GM19372 (cell line): ENCODE measurements at regions not wholly inside any gene's neighbourhood (a gene's known extent, or its start where the extent isn't known, plus 50 kb on each side); places are given as distances from the start of the nearest gene placed in this dataset.

Source experiments
- ATAC-seq: cut with Tn5 transposase; IDR thresholded peaks from one replicate; pipeline ENCODE4 v1.9.1; 2021; ENCODE audit warnings: mild to moderate bottlenecking, low read depth, moderate library complexity; ENCODE audit not compliant: unreplicated experiment

DNA sequence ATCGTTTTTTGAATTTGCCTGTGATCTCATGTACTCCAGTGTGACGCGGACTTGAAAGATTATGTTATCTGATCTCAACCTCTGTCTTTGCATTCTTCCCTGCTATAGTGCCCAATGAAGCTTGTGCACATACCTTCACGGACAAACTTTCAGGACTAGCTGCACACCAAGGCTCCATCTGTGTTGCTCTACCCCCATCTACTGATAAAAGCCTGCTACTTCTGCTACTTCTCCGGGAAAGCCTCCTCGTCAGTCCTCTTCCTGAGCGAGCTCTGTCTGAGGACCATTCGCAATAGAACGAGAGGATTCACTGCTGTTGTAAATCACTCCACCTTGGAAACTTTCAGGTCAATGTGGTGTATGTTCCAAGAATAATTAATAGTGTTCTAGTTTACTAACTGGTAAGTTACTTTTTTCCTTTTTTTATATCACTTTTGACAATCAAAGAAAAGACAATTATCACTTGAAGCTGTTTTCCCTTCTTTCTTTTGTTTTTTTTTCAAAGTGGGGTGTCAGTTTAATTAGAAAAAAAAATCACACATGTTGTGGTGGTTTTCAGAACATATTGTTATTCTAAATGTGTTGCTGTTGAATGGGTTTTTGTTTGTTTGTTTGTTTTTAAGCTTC lies 217.6 kb downstream of the ARRDC4 start:
- no peak for ATAC-seq

DNA sequence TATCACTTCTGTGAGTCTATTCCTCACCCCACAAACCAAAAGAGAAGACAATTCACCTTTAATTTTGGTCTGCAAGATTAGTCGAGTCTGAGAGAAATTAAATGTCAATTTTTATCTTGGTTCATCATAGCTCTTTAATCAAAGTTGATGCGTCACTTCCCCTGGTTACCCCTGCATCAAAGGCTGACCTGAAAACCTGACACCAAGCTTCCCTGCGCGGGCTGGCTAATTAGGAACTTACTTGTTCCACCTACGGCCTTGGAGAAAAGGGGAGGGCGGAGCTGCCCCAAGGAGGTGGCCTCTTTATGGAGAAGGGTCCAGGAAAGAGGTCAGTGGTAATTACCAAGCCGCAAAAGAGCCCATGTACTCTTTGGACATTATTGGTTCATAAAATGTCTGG lies 218.4 kb downstream of the ARRDC4 start:
- ATAC-seq = no peak

DNA sequence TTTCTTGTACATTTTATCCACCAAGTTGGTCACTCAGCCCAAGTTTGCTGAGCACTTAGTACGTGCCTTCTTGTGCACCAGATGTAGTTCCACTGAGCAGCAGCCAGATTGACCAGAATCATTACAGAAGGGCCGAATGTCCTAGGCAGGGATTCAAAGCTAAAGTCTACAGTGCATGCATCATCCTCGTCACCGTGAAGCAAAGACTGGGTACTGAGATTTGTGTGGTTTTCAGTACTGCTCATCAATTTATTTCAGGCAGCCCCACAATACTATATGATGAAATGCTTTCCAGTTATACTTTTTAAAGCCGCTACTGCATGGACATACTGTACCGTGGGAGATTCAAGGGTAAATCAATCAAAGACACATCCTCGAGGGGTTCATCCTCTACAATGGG lies 227.0 kb downstream of the ARRDC4 start:
- ATAC-seq = no peak

DNA sequence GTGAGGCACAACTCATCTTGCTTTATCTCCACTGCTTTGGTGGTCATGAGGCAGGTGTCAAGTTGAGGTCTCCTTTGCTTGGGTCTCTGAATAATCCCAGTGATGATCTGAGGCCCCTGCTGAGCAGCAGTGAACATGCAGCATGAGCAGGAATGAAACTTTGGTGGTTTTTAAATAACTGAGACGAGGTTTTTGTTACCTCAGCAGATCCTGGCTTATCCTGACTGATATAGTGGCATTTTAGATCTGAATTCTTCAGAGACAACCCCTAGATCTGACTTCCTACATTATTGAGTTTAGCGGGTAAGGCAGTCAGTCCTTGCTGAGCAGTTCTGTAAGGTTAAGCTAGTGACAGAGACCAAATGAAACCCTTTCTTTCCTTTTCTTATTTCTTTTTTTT lies 230.4 kb downstream of the ARRDC4 start:
- ATAC-seq = no peak

DNA sequence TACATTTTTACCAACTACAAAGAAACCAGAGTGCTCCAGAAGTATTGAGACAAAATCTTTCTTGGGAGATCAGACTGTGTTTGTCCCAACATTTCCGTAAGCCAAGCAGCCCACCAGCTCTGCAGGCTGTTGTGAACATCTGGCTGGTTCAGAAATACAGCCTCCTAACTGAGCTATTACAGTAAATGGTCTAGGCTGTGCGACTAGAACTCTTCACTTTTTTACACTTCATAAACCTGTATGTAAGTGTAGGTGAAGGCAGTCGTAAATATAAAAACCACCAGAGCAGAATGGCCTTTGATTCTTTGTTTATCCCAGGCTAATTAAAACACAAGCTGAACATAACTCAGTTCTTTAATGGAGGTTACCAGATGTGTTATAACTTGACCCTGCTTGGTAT lies 235.3 kb downstream of the ARRDC4 start:
- ATAC-seq = no peak

DNA sequence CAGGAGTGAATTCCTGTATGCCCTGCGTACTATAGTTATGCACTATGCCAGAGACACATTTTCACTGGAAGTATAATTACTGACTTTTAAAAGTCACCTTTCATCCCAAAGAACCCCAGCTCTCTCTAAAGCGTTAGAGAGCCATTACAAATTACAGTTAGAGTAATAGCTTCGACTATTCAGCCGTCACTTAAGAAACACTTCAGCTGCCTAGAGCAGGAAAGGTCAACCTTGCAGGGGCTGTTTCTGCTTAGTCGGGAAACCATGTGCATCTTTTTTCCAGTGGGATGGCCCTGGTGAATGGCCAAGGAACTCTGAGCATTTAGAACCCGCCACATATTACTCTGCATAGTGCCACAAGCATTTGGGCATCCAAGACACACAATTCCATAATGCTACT lies 235.9 kb downstream of the ARRDC4 start:
- no peak for ATAC-seq

DNA sequence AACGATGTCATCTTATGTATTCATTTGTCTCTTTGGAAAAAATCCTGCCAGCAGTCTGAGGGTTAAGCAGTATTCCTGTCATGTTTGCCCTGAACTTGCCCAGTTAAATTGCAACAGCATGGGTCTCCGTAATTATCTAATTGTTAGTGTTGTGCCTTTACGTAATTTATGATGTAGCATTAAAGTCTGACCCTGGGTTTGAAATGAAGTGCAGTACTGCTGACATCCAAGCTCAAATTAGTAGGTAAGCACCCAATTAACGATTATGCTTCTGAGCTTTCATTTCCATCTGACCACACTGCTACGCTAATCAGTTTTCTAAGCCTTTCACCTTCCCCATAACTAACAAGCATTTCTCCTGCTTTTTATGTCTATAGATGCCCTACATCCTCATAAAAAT lies 241.8 kb downstream of the ARRDC4 start:
- ATAC-seq = no peak

DNA sequence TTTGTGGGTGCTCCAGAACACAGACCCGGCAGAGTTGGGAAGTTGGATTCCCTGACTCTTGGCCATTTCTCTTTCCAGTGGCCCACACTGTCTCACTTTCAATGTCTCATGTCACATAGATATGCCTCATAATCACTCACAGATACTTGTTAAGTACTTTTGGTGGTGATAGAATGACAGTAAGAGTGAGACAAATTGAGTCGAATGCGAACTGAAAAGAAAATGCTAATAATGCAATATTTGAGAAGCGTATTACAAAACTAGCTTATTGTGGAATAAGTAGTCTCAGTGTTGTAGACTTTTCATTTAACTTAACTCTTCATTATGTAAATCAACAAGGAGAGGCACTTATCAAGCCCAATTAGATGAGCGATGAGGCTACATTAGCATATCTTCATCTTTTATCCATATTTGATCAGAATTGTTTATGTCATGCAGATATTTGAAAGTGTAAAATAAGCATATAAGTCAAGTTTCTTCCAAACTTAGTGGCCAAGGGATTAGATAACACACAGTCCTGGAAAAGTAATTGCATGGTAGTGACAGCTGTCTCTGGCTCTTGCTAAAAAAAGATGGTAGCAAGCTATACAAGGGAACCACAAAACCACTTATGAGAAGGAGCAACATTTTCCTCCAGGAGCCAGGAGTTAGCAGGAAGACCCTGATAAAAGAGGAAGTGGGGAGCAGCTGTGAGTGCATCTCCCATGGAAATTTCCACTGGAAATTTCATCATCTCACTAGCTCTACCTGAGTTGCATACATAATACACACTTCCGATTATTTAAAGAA lies 243.6 kb downstream of the ARRDC4 start:
- no peak for ATAC-seq

DNA sequence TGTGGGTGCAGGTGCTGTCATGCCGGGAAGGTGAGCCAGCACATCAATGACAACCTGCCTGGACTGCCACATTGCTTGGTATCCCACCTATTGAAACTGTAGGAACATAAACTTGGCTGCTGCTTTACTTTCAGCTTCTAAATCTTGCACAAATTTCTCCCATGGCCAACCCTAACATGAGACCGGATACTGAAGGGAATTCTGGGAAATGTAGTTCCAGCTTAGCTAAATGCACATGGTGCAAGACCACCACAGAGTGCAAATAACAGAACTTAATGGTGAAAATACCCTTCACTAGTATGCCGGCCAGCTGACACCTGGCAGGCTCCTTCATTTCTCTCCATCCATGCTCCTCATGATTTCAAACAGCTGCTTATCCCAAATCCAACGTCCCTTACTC lies 247.4 kb downstream of the ARRDC4 start:
- no peak for ATAC-seq

DNA sequence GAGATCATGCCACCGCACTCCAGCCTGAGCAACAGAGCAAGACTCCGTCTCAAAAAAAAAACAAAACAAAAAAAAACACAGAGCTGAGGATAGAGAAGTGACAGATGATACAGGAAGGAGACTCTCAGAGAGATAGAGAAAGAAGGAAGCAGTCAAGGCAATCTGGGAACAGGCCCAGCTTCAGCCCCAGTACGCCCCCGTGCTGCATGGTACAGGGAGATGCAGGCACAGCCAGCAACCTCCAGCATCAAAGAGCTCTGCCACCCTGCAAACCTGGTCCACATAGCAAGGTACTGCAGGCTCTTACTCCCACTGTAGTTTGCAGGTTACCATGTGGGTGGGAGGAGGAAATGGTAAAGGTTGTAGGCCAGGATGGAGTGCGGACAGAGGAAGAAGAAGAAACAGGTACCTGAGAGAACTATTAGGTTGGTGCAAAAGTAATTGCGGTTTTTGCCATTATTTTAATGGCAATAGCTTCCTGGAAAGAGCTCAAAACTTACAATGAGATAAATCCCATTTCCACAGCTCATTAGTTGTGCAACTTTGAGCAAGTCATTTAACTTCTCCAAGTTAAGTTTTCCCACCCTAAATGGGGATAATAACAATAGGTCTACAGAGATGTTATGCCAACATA lies 253.0 kb downstream of the ARRDC4 start:
- no peak for ATAC-seq

DNA sequence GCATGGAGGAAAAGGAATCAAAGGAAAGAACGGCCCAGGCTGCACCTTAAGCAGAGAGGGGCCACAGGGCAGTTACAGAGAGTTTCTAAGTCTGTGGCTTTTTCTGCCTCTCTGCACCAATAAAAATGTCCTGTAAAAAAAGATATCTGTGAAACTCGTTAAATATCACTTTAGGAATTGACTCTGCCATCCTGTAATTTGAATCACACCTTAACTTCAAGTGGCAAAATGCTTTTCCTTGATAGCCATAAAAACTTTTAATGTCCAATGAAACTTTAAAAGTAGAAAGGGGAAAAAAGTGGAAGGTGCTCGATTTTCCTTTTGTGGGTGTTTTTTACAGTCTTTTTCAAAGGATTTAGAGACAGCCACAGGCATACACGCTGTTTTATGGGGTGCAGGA lies 255.7 kb downstream of the ARRDC4 start:
- ATAC-seq = no peak

DNA sequence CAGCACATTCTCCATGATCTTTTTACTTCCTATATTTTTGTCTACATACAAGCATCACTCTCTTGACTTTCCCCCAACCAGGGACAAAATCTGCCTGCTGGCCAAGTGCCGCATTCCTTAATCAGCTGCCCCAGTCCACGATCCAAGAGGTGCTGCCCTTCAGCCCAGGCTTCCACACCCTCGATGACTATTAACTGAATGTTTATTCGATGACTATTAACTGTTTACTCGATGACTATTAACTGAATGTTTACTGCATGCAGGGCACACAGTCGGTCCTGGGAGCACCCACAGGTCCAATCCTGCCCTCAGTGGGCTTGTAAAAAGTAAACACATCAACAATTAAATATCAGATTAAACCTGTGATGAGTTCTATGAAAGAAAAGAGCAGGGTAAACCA lies 256.9 kb downstream of the ARRDC4 start:
- ATAC-seq = no peak

DNA sequence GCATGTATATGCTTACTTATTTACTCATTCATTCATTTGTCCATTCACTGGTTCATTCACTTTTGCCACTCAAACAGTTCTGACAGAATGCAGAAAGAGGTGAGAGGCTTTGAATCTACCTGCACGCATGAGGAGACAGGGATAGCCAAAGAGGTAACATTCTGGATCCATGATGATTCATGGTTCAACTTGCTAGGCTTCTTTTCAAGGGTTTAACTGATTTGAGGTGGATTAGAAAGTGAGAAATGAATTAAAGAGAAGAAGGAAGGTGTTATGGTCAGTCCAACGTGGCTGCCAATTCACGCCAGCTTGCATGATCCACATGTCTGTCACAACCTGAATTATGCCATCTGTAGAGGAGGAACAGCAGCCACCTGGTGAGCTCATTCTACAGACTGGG lies 260.6 kb downstream of the ARRDC4 start:
- no peak for ATAC-seq

DNA sequence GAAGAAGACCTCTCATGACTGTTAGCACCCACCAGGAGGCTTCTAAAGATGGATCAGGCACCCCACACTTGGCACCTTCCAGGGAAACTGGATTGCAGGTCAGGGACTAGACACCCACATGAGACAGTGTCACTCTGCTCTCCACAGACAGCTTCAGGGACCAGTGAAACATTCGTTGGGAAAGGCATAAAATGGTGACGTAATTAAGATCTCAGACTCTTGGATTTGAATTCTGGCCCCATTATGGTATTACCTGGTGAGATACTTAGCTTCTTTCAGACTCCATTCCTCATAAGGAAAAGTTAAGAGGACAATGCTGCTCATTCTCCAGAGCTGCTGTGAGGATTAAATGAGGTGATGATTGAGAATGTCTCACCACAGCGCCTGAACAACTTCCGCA lies 261.1 kb downstream of the ARRDC4 start:
- no peak for ATAC-seq

DNA sequence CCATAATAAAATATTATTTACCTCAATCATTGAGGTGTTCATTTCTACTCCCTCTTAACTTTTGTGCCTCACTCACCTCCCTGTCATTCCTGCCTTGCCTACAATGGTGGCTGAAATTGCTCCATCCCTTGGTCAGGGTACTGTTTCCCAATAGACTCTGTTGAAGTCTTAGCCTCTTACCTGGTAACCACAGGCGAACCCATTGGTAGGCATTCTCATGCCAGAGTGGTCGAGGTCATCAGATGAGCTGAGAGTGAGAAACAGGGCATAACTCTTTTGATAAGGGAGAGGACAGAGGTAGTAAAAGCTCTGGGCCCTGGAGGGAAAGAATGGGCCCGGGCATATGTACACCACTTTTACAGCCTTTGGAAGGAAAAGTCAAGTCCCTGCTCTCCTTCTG lies 265.6 kb downstream of the ARRDC4 start:
- no peak for ATAC-seq

DNA sequence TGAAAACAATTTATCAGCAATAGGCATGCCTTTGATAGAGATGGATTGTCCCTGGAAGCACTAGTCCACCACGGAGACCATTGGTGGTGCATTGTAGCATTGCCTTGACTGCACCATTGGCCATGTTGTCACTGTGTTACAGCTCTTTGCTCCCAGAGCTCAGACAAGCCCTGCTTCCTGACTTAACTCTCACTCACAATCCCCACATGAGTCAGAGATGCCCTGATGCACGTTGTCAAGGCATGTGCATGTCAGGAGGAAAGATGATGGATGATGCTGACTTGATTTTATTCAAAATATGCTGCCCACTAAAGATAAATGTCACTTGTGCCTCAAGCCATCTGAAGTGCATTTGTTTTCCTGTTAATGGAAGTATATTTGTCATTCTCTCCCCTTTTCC lies 266.1 kb downstream of the ARRDC4 start:
- no peak for ATAC-seq

DNA sequence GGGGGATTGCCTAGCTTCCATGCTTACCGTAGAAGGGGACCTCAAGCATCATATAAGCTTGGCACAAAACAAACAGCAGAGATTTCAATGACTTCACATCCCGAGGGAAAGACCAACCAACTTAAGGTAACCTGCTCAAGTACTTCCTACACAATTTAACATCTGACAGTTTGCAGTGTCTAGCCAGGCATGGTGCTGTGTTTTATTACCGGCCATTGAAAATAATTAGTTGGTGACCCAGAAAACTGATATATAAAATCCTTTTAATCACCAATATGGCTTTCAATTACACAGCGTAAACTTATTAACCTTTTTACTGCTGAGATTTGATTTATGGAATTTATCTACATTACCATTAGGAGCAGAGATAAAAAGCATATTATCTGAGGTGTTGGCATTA lies 268.3 kb downstream of the ARRDC4 start:
- no peak for ATAC-seq

DNA sequence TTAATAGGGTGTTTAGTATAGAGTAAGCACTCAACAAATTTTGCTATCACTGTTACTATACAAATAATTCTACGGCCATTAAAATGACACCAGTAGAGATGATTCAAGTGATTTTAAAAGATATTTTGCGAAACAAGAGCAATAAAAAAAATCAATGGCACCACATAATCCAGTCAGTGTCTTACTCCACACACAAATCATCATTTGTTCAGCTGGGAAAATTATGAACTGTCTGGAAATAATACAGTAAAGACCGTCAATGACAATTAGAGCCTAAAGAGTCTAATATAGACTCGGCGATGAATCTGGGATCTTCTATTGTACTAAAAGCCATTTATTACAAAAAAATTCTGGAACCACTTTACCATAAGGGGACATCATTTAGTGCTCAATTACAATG lies 270.5 kb downstream of the ARRDC4 start:
- ATAC-seq = no peak

DNA sequence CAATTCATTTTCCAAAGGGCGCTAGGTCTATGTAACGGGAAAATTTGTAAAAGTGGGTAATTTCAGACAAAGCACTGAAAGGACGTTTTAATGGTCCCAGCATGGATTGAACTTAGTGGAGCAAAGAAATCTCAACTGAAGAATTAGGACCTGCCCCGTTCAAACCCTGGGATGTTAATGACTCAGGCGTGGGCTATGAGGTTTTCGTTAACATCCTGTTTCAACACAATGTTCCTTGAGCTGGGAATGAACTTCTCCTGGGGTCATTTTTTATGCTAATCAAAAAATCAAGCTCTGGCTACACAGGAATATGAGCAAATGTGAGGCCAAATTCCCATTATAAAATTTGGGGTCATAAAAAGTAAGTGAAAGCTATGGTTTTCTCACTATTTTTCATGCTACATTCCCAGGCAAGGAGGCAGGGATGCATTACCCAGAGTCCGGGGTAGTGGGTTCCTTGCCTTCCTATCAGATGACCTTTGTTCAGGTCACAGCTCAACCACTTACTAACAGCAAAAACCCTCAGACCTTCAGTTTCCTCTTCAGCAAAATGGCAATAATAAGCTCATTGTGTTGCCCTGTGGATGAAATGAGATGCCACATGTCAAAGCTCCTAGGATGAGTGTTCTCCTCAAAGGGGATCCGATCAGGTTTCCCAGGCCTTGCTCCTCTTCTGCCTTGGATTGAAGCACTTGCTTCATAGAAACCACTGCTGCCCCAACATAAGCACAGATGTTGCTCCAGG lies 271.4 kb downstream of the ARRDC4 start:
- ATAC-seq = no peak

DNA sequence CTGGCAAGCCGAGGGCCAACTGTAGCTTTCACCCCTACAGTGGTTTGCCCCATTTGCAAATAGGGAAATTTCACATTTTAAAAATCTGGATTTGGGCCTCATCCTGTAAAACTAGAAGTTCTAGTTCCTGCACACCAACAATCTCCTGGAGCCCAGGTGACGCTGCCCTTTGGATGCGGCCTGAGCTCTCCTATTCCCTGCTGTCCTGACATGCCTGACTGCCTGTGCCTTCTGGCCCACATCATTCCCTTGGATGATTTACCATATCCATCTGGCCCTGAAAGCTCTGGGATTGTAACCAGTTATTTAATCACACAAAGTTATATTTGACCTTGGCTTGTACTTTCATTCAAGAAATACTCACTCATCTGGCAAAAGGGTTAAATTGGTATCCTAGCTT lies 272.3 kb downstream of the ARRDC4 start:
- no peak for ATAC-seq

DNA sequence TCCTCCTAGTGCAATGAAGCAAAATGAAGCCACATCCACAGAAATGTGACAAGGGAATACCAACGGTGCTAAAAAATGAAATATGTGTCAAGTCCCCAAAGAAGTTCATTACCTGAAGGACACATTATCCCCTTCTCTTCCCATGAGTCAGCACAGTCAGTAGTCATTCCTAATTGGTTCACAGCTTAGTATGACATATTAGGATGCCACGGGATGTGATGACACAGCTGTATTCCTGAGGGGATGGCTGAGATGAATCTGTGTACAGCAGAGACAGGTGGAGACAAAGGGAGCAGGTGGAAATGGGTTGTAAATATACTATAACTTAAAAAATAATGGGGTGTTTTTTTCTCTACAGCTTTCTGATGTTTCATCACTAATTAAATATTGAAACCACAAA lies 273.4 kb downstream of the ARRDC4 start:
- ATAC-seq = no peak
